Activated CD8-positive, alpha-beta memory T cell treated with anti-CD3 and anti-CD28 coated beads, Interleukin-2, amount 10 ng/mL, durations not matched to agents 7 days and 5 days (primary cell): ENCODE measurements at regions not wholly inside any gene's neighbourhood (a gene's known extent, or its start where the extent isn't known, plus 50 kb on each side); places are given as distances from the start of the nearest gene placed in this dataset.

Experiments used
- ATAC-seq: fragments of 150-1000 bp; cut with Tn5 transposase; one replicate; pipeline ENCODE4 v1.10.0; 2021; ENCODE audit warnings: moderate library complexity
- CTCF ChIA-PET: fragments of 350-600 bp; sonication (Branson Sonifier 250); formaldehyde crosslinking; loops from one replicate; lab custom pipeline; 2021; ENCODE audit warnings: antibody characterized with exemption; lab: Charles Lee
- DNase-seq: peaks from one replicate; pipeline ENCODE4 v3.0.0-alpha.2; 2020
- H3K27ac Mint-ChIP-seq: one replicate; pipeline ENCODE4 v1.8.0; 2021; ENCODE audit warnings: mild to moderate bottlenecking, mixed read lengths
- H3K27me3 Mint-ChIP-seq: one replicate; pipeline ENCODE4 v1.8.0; 2021; ENCODE audit warnings: mixed read lengths
- H3K36me3 Mint-ChIP-seq: one replicate; pipeline ENCODE4 v1.8.0; 2021; ENCODE audit warnings: mild to moderate bottlenecking, mixed read lengths
- H3K4me1 Mint-ChIP-seq: one replicate; pipeline ENCODE4 v1.8.0; 2021; ENCODE audit warnings: mixed read lengths
- H3K4me3 Mint-ChIP-seq: one replicate; pipeline ENCODE4 v1.8.0; 2021; ENCODE audit warnings: mild to moderate bottlenecking, moderate library complexity, mixed read lengths
- H3K9me3 Mint-ChIP-seq: one replicate; pipeline ENCODE4 v1.8.0; 2022; ENCODE audit warnings: low read depth, mixed read lengths

DNA sequence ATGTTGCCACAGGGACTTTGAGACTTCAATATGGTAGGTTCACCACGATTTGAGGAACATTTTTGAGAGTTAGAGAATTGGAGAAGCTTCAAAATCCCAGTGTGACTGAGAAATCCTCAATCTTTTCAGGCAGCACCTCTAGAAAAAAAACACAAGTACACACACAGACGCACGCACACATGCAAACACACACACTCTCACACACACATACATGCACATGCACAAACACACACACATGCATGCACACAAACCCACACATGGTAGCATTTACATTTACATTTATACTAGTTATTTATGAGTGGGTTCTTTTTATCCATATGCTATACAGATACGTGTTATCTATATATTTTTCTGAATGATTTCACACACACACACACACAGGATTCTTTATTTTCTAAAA, 901.9 kb downstream of the GATA3 start:
- Mint-ChIP-seq H3K9me3 (no peaks in the 10 kb centered on the region), H3K4me3 (no peak overlapping the region), H3K27ac (no peak overlapping the region), H3K4me1 (no peaks in the 10 kb centered on the region), H3K36me3 (no peaks in the 10 kb centered on the region), H3K27me3 (no peaks in the 10 kb centered on the region)
- CTCF ChIA-PET: no interaction called here
- ATAC-seq: no peak
- no peak for DNase-seq

DNA sequence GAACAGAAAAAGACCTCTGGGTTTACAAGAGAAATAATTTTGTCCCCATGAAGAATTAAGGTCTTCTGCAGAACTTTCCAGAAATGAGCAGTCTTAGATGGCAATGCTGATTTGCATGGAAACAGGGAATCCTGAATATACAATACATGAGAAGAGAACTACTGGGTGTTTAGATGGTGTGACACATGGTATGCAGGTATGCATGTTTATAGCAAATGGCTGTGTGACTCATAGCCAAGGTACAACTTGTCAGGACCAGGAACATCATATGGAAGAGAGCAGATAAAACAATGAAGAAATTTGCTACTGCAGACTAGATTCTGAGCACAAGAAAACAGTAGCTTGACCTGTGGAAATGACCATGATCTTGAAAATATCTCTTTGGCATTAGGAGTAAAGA, 907.8 kb downstream of the GATA3 start:
- H3K4me1 Mint-ChIP-seq: no peaks in the 10 kb centered on the region
- ATAC-seq (no peak), DNase-seq (no peak)
- no peaks in the 10 kb centered on the region for H3K27me3 Mint-ChIP-seq
- no peaks in the 10 kb centered on the region for H3K36me3 Mint-ChIP-seq
- no peak overlapping the region for H3K4me3 Mint-ChIP-seq
- no peak overlapping the region for H3K27ac Mint-ChIP-seq
- CTCF ChIA-PET: no interaction called here
- no peaks in the 10 kb centered on the region for H3K9me3 Mint-ChIP-seq

DNA sequence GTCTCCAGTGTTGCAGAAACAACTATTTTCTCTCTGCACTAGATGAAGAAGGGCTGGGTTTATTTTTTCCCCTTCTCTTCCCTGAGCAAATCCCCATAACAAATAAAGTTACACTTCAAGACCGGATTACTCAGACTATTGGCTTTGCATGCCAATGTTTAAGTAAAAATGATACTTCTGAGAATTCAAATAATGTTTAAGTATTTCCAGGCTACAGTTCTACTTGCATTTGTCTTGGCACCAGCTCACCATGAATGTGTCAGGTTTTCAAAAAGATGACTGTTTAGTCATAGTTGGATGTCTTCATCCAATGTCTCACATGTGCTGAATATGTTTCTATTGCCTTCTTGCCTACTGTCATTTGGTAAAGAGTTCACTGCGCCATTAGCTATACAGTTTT, 912.6 kb downstream of the GATA3 start:
- Mint-ChIP-seq H3K36me3 (no peaks in the 10 kb centered on the region), H3K9me3 (no peaks in the 10 kb centered on the region), H3K27ac (no peak overlapping the region), H3K27me3 (no peaks in the 10 kb centered on the region), H3K4me3 (no peak overlapping the region), H3K4me1 (no peaks in the 10 kb centered on the region)
- CTCF ChIA-PET: no interaction called here
- DNase-seq (no peak), ATAC-seq (no peak)

DNA sequence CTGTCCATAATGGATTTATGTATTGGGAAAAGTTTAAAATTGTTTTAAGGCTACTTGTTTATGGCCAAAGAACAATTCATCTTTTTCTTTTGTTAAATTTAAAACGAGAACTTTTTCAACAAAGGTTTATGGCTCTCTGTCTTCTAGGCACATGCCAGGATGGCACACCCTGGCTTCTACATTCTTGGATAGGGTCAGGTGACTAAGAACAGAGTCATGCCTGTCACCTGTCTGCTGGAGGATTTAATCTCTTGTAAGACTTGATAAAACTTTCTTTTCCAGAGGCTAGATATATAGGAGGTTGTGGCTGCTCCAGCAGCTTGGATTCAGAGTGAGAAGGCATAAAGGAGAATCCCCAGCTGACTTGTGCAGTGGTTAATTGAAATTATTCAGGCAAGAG, 915.4 kb downstream of the GATA3 start:
- no peaks in the 10 kb centered on the region for H3K4me1 Mint-ChIP-seq
- no peak overlapping the region for H3K27ac Mint-ChIP-seq
- no peaks in the 10 kb centered on the region for H3K27me3 Mint-ChIP-seq
- DNase-seq (no peak), ATAC-seq (no peak)
- H3K36me3 Mint-ChIP-seq: no peaks in the 10 kb centered on the region
- CTCF ChIA-PET: no interaction called here
- H3K9me3 Mint-ChIP-seq: no peaks in the 10 kb centered on the region
- no peak overlapping the region for H3K4me3 Mint-ChIP-seq

DNA sequence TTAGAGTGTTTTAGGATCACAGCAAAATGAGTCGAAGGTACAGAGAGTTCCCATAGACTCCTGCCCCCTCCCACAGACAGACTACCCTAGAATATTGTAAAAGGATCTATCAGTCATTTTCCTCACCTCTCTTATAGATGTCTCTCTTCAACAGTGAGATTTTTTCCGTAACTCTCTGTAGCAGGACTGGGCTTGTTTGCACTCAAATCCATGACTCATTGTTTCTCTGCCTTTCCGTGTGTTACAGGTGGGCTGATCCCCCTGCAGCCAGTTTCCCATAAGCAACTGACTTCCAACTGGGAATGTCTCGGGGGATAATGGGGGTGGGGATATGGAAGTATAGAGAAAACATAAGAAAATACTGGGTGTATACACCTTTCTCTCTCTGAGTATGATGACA, 921.0 kb downstream of the GATA3 start:
- Mint-ChIP-seq H3K27me3 (no peaks in the 10 kb centered on the region), H3K4me3 (no peak overlapping the region), H3K36me3 (no peaks in the 10 kb centered on the region), H3K4me1 (no peaks in the 10 kb centered on the region), H3K27ac (no peak overlapping the region), H3K9me3 (no peaks in the 10 kb centered on the region)
- CTCF ChIA-PET: no interaction called here
- DNase-seq (no peak), ATAC-seq (no peak)

DNA sequence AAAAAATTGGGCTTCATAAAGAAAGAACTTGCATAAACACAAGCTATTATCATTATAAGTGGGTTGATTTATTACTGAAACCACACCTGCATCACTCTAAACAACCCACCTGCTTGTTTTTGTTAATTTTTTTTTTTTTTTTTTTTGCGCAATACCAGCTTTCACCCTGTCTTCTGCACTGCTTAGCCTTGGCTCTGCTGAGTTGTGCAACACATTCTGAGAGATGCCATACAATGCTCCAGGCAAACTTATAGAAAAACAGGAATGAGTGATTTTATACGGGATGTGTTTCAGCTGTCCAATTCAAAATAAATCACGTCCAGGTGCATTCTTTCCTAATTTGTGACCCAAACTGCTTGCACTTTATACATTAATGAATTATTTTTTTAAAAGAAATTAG, 923.6 kb downstream of the GATA3 start:
- no peak for DNase-seq
- CTCF ChIA-PET: no interaction called here
- Mint-ChIP-seq H3K27ac (no peak overlapping the region), H3K9me3 (no peaks in the 10 kb centered on the region), H3K27me3 (no peaks in the 10 kb centered on the region), H3K36me3 (no peaks in the 10 kb centered on the region), H3K4me1 (no peaks in the 10 kb centered on the region), H3K4me3 (no peak overlapping the region)
- ATAC-seq: no peak

DNA sequence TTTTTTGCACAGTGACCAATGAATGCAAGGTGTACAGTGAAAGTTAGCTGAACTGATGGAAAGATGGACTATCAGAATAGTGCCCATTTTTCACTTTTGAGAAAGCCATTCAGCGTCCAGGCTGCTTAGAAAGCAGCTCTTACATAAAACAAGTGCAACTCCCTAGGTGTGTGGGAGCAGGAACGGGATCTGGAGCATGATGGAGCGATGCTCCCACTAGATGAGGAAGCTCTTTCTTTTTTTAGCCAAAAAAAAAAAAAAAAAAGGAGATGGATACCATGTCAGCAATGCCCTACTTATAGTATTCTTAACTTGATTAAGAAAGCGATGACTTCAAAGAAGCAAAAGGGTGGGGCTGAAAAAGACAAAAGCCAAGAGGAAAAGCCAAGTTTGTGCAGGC, 925.5 kb downstream of the GATA3 start:
- no peak overlapping the region for H3K27ac Mint-ChIP-seq
- no peaks in the 10 kb centered on the region for H3K4me1 Mint-ChIP-seq
- H3K27me3 Mint-ChIP-seq: no peaks in the 10 kb centered on the region
- H3K4me3 Mint-ChIP-seq: no peak overlapping the region
- no peaks in the 10 kb centered on the region for H3K9me3 Mint-ChIP-seq
- no peak for DNase-seq
- ATAC-seq: no peak
- CTCF ChIA-PET: no interaction called here
- no peaks in the 10 kb centered on the region for H3K36me3 Mint-ChIP-seq

DNA sequence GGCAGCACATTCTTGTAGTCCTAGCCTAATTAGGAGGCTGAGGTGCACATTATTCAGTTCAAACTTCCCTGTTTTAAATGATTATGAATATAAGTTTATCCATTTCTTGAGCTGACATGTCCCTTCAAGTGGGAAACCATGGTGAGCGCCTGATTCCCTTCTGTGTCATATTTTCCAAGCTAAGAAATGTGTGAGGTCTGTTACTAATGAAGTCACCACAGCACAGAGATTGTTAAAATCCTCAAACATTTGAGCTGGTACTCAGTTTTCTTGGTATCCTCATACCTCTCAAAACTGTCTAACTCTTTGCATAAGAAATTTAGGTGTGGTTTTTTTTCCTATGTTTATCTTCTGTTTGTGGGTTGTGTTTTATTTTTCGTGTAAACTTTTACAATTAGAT, 926.8 kb downstream of the GATA3 start:
- H3K27me3 Mint-ChIP-seq: no peaks in the 10 kb centered on the region
- no peak overlapping the region for H3K27ac Mint-ChIP-seq

DNA sequence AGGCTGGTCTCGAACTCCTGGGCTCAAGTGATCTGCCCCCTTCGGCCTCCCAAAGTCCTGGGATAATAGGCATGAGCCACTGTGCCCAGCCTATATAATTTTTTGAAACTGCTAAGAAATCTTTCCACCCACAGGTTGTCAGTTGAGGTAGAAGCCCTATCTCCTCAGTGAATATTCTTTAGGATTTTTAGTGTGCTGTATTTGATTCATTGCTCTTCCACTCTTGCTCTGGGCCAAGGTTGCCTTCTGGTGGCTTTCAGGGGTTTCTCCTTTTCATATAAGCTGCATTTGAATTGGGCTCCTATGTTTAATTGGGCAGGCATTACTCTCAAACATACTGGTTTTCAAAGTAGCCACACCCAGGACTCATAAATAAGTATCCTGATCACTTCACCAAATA, 931.2 kb downstream of the GATA3 start:
- Mint-ChIP-seq H3K27ac (no peak overlapping the region), H3K27me3 (no peaks in the 10 kb centered on the region), H3K9me3 (no peaks in the 10 kb centered on the region), H3K4me3 (no peak overlapping the region), H3K4me1 (no peaks in the 10 kb centered on the region), H3K36me3 (no peaks in the 10 kb centered on the region)
- CTCF ChIA-PET: no interaction called here
- no peak for ATAC-seq
- no peak for DNase-seq

More for the DNA sequence above, 926.8 kb downstream of the GATA3 start:
- CTCF ChIA-PET: no interaction called here
- Mint-ChIP-seq H3K9me3 (no peaks in the 10 kb centered on the region), H3K4me1 (no peaks in the 10 kb centered on the region), H3K4me3 (no peak overlapping the region), H3K36me3 (no peaks in the 10 kb centered on the region)
- no peak for DNase-seq
- no peak for ATAC-seq

DNA sequence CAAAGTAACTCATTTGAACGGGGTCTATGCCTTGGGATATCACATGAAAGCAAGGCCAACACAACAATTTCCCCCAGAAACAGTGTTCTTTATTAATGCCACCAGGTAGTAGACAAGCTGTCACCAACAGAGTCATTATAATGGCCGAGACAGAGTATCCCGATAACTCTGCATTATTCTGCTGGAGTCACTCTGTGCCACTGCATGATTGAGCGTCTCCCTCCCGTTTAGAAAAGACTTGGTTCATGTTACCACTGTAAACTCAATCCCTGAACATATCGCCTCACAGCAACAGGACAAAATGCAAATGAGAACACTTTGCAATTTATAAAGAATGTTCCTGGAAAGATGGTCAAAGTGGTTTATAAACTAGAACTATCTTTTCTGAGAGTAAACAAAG, 932.5 kb downstream of the GATA3 start:
- CTCF ChIA-PET: no interaction called here
- H3K4me1 Mint-ChIP-seq: no peaks in the 10 kb centered on the region
- ATAC-seq (no peak), DNase-seq (no peak)
- H3K9me3 Mint-ChIP-seq: no peaks in the 10 kb centered on the region
- H3K27me3 Mint-ChIP-seq: no peaks in the 10 kb centered on the region
- H3K27ac Mint-ChIP-seq: no peak overlapping the region
- H3K4me3 Mint-ChIP-seq: no peak overlapping the region
- no peaks in the 10 kb centered on the region for H3K36me3 Mint-ChIP-seq

DNA sequence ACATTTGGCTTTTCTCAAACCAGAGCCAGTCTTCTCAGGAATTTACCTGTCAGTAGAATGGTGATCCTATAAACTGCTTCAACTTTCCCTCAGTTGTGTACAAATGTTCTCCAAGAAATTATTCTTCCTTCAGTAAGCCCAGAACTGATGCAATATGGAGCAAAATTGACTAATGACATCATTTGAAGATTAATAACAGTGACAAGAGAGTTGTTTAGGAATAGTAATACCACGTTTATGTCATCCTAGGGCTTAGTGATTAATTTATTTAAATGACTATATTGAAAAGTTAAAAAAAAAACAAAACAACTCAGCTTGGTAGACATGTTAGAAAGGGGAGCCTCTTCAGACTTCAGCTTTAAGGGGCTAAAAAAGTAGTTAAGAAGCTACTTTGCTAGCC, 933.2 kb downstream of the GATA3 start:
- H3K4me1 Mint-ChIP-seq: no peaks in the 10 kb centered on the region
- ATAC-seq (no peak), DNase-seq (no peak)
- H3K9me3 Mint-ChIP-seq: no peaks in the 10 kb centered on the region
- no peak overlapping the region for H3K27ac Mint-ChIP-seq
- H3K27me3 Mint-ChIP-seq: no peaks in the 10 kb centered on the region
- CTCF ChIA-PET: no interaction called here
- H3K4me3 Mint-ChIP-seq: no peak overlapping the region
- H3K36me3 Mint-ChIP-seq: no peaks in the 10 kb centered on the region

DNA sequence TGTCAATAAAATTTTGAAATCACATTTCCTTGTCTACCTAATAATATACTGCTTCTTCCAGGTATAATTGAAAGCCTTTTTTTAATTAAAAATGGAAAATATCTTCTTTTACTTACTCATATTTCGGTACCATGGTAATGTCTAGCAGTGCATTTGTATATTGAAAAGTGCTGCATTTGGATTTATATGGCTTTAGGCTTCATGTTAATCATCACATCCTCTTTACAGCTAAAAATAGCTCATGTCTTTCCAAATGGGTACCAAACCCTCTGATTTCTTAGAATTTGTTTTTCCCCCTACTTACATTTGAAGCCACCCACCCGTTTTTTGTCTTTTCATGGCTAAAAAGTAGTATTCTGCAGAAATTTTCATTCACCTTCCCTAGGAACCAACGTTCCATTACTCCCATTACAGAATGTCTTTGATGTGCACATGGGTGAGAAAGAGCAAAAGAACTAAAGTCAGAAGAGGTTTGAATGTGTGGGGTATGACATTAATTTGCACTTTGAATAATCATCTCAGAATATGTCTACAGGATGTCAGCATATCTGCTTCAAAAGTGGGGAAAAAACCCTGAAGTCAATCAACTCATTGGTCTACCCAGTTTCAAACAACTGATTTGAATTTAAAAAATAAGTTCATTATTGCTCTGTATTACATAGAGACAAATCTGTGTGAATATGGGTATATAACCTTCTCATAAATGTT, 935.9 kb downstream of the GATA3 start:
- Mint-ChIP-seq H3K4me1 (peaks cover 2% of the 10 kb centered on the region), H3K4me3 (no peak overlapping the region), H3K9me3 (no peaks in the 10 kb centered on the region), H3K27ac (no peak overlapping the region), H3K27me3 (no peaks in the 10 kb centered on the region), H3K36me3 (no peaks in the 10 kb centered on the region)
- no peak for DNase-seq
- no peak for ATAC-seq
- CTCF ChIA-PET: interaction anchor here (0.8 kb wide), 1 partner anchor 79 kb away, joined by 3 read pairs; no protein-coding TSS in a partner anchor

DNA sequence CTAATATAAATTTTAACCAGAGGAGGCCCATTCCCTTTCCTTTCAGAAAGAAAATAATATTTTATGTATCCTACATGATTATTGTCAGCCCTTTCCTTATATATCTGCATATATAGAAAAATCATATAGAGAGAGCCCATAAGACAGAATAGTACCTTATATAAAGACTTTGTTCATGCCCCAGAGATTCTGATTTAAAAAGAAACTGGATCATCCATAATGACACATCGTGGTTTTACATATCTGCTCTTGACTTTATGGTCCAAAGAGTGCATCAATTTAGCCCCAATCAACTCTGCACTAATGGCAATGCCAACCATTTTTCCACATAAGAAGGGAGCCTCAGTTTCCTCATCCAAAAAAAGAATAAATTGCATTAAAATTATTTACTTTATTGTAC, 937.5 kb downstream of the GATA3 start:
- Mint-ChIP-seq H3K9me3 (no peaks in the 10 kb centered on the region), H3K27me3 (no peaks in the 10 kb centered on the region), H3K4me3 (no peak overlapping the region), H3K4me1 (peaks cover 2% of the 10 kb centered on the region), H3K27ac (no peak overlapping the region), H3K36me3 (no peaks in the 10 kb centered on the region)
- ATAC-seq (no peak), DNase-seq (no peak)
- CTCF ChIA-PET: no interaction called here

DNA sequence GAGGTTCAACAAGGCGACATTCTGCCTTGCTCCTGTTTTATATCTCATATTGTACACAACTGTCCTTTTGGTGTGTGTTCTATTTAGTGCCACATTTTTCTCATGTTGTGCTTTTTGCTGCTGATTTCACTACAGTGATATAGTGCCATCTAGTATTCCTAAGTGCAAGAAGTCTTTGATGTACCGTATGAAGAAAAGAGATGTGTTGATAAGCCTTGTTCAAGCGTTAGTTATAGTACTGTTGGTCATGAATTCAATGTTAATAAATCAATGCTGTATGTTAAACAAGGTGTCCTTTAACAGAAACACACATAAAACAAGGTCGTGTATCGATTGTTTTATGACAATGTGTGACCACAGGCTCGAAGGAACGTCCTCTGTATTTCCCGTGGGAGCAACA, 939.4 kb downstream of the GATA3 start:
- ATAC-seq (no peak), DNase-seq (no peak)
- CTCF ChIA-PET: no interaction called here
- H3K36me3 Mint-ChIP-seq: no peaks in the 10 kb centered on the region
- no peaks in the 10 kb centered on the region for H3K27me3 Mint-ChIP-seq
- H3K9me3 Mint-ChIP-seq: no peaks in the 10 kb centered on the region
- H3K4me1 Mint-ChIP-seq: peaks cover 2% of the 10 kb centered on the region
- no peak overlapping the region for H3K27ac Mint-ChIP-seq
- H3K4me3 Mint-ChIP-seq: no peak overlapping the region

DNA sequence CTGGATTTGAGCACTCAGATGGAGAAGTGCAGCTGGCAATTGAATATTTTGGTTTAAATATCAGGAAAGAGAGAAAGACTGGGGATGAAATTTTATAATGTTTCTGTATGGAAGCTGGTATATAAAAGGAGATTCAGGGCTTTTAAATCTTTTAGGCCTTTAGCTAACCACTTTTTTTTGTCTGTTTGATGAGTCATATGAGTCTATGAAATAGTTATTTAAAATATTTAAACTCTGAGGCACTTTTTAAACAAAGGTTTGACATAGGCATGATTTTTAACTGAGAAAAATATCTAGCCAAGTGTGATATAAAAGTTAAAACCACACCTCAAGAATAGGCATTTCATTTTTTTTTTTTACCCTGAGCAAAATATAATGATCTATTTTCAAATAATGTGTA, 944.3 kb downstream of the GATA3 start:
- Mint-ChIP-seq H3K9me3 (no peaks in the 10 kb centered on the region), H3K4me1 (no peaks in the 10 kb centered on the region), H3K27ac (no peak overlapping the region), H3K4me3 (no peak overlapping the region), H3K36me3 (no peaks in the 10 kb centered on the region), H3K27me3 (no peaks in the 10 kb centered on the region)
- CTCF ChIA-PET: no interaction called here
- no peak for DNase-seq
- ATAC-seq: no peak
